Coronary artery (tissue), 2 donors: ENCODE measurements at regions not wholly inside any gene's neighbourhood (a gene's known extent, or its start where the extent isn't known, plus 50 kb on each side); places are given as distances from the start of the nearest gene placed in this dataset.

Source experiments
- DNase-seq: peaks from one replicate; pipeline ENCODE4 v3.0.0-alpha.2; 2017; ENCODE audit warnings: low spot score
- H3K27ac ChIP-seq, 2 donors: fragments of 200-600 bp; sonication (generic); one replicate each; pipeline ENCODE4 v1.5.1; 2016 to 2019
- H3K4me3 ChIP-seq: fragments of 200-600 bp; sonication (generic); 2 replicates; pipeline ENCODE4 v1.5.1; 2016; ENCODE audit warnings: mild to moderate bottlenecking, moderate library complexity
- CTCF ChIP-seq: fragments of 200-600 bp; sonication (generic); IDR thresholded peaks from one replicate; pipeline ENCODE4 v1.5.1; 2019; ENCODE audit warnings: antibody characterized with exemption

GRCh38 chr15:57782731-57783130 lies 76.2 kb downstream of the POLR2M start:
- no peak for TF ChIP-seq CTCF
- H3K27ac ChIP-seq, result no peak overlapping the region

GRCh38 chr15:57784081-57784511 lies 77.6 kb downstream of the POLR2M start:
- DNase-seq, result no peak
- no peak for TF ChIP-seq CTCF
- H3K27ac ChIP-seq, result peak overlapping the region in 1 of 2 donors; percentile 71
- H3K4me3 ChIP-seq, result peak overlapping the region; percentile 11

More at GRCh38 chr15:57782731-57783130, 76.2 kb downstream of the POLR2M start:
- DNase-seq, result no peak
- no peak overlapping the region for H3K4me3 ChIP-seq

GRCh38 chr15:57785039-57785438 lies 78.5 kb downstream of the POLR2M start:
- DNase-seq, result no peak
- TF ChIP-seq CTCF, result no peak
- Histone ChIP-seq H3K27ac (no peak overlapping the region), H3K4me3 (no peak overlapping the region)

- no peak for TF ChIP-seq CTCF
- DNase-seq, result no peak
- H3K27ac ChIP-seq, result no peak overlapping the region
- no peak overlapping the region for H3K4me3 ChIP-seq
These were observed 79.4 kb downstream of the POLR2M start for GRCh38 chr15:57785959-57786358.

GRCh38 chr15:57789225-57789624 lies 82.7 kb downstream of the POLR2M start:
- TF ChIP-seq CTCF, result no peak
- no peak overlapping the region for H3K27ac ChIP-seq
- no peak for DNase-seq
- no peak overlapping the region for H3K4me3 ChIP-seq

- no peak overlapping the region for H3K27ac ChIP-seq
- DNase-seq, result no peak
- no peak overlapping the region for H3K4me3 ChIP-seq
- TF ChIP-seq CTCF, result no peak
These were observed 86.4 kb downstream of the POLR2M start for GRCh38 chr15:57792724-57793449.

GRCh38 chr15:57795261-57795660 lies 88.7 kb downstream of the POLR2M start:
- Histone ChIP-seq H3K27ac (no peak overlapping the region), H3K4me3 (no peak overlapping the region)
- no peak for TF ChIP-seq CTCF
- no peak for DNase-seq
